Caco-2 (cell line): ENCODE measurements at regions not wholly inside any gene's neighbourhood (a gene's known extent, or its start where the extent isn't known, plus 50 kb on each side); places are given as distances from the start of the nearest gene placed in this dataset.

Source experiments
- BruUV-seq: library from RNA; stranded (reverse); fragments of 400-500 nt; replicated peaks from 2 replicates; lab custom pipeline; 2021; lab: Mats Ljungman, UMichigan
- CTCF ChIA-PET: fragments of 300-600 bp; sonication (Branson Sonifier 250); formaldehyde crosslinking; loops from one replicate; lab custom pipeline; 2022; ENCODE audit warnings: antibody characterized with exemption; lab: Charles Lee
- POLR2A ChIA-PET: fragments of 300-600 bp; sonication (Branson Sonifier 250); formaldehyde crosslinking; loops from one replicate; lab custom pipeline; 2022; ENCODE audit warnings: antibody characterized with exemption; lab: Charles Lee
- DNase-seq, 2 experiments: peaks; one replicate each; pipeline versions ENCODE4 v3.0.0 to v3.0.0-alpha.2; 2020 to 2022
- H3K27me3 ChIP-seq: replicated peaks from 2 replicates; pipeline ENCODE4 v1.6.0; 2011; ENCODE audit warnings: low read length; ENCODE audit not compliant: control insufficient read depth, insufficient read depth
- H3K36me3 ChIP-seq: 2 replicates; pipeline ENCODE4 v1.5.1; 2011; ENCODE audit warnings: low read length; ENCODE audit not compliant: control insufficient read depth, insufficient read depth
- H3K4me1 ChIP-seq: fragments of 250-450 bp; sonication (Bioruptor Pico); 2 replicates; pipeline ENCODE4 v1.5.1; 2020; ENCODE audit warnings: mild to moderate bottlenecking
- H3K4me3 ChIP-seq: 2 replicates; pipeline ENCODE4 v1.5.1; 2011; ENCODE audit warnings: low read depth, mild to moderate bottlenecking, control low read depth, low read length
- H3K9me3 ChIP-seq: fragments of 250-450 bp; sonication (Bioruptor Pico); 2 replicates; pipeline ENCODE4 v1.5.1; 2020; ENCODE audit warnings: mild to moderate bottlenecking, moderate library complexity
- H3K27ac Mint-ChIP-seq: one replicate; pipeline ENCODE4 v1.8.0; 2022; ENCODE audit warnings: mixed read lengths; ENCODE audit not compliant: unreplicated experiment
- H3K27me3 Mint-ChIP-seq: one replicate; pipeline ENCODE4 v1.8.0; 2022; ENCODE audit warnings: mixed read lengths; ENCODE audit not compliant: insufficient read depth, unreplicated experiment
- H3K36me3 Mint-ChIP-seq: one replicate; pipeline ENCODE4 v1.8.0; 2022; ENCODE audit warnings: mild to moderate bottlenecking, mixed read lengths; ENCODE audit not compliant: insufficient read depth, unreplicated experiment
- H3K4me1 Mint-ChIP-seq: one replicate; pipeline ENCODE4 v1.8.0; 2022; ENCODE audit warnings: low read depth, mixed read lengths; ENCODE audit not compliant: unreplicated experiment
- H3K4me3 Mint-ChIP-seq: one replicate; pipeline ENCODE4 v1.8.0; 2022; ENCODE audit warnings: mild to moderate bottlenecking, moderate library complexity, mixed read lengths; ENCODE audit not compliant: unreplicated experiment
- H3K9me3 Mint-ChIP-seq: one replicate; pipeline ENCODE4 v1.8.0; 2022; ENCODE audit warnings: mixed read lengths; ENCODE audit not compliant: unreplicated experiment
- CTCF ChIP-seq, 2 experiments: fragments of 200-600 bp in 1 of 2; IDR thresholded peaks; 1 replicate in 1 of 2; 2 replicates in 1 of 2; pipeline versions ENCODE4 v1.5.1 to v1.8.0; 2011 to 2022; ENCODE audit warnings: antibody characterized with exemption in 1 of 2, control low read depth in 1 of 2, inconsistent platforms in 1 of 2, low read depth in 1 of 2, low read length in 1 of 2, mild to moderate bottlenecking in 1 of 2, moderate library complexity in 1 of 2; ENCODE audit not compliant: insufficient read depth in 1 of 2, severe bottlenecking in 1 of 2, unreplicated experiment in 1 of 2
- intact Hi-C: fragments of 100-400 bp; cut with micrococcal nuclease; formaldehyde crosslinking; loops from one replicate; pipeline ENCODE4 v1.10.0; 2022; ENCODE audit not compliant: unreplicated experiment

GRCh38 chr5:34522599-34523386, 133.3 kb upstream of the RAI14 start:
- no peak overlapping the region for H3K4me3 ChIP-seq
- peak; percentile 86 to 90 for DNase-seq
- no peaks in the 10 kb centered on the region for H3K9me3 ChIP-seq
- H3K27me3 ChIP-seq = no peaks in the 10 kb centered on the region
- POLR2A ChIA-PET = no interaction called here
- peaks cover 34% of the 10 kb centered on the region for H3K4me1 ChIP-seq
- Mint-ChIP-seq H3K4me1 (peaks cover 39% of the 10 kb centered on the region), H3K27ac (peak overlapping the region; percentile 90), H3K4me3 (peak overlapping the region; percentile 50), H3K36me3 (peaks cover 7% of the 10 kb centered on the region), H3K27me3 (no peaks in the 10 kb centered on the region), H3K9me3 (no peaks in the 10 kb centered on the region)
- BruUV-seq = no TSS peak
- no peaks in the 10 kb centered on the region for H3K36me3 ChIP-seq
- CTCF ChIA-PET = interaction anchor here (0.9 to 1.4 kb wide), 3 partner anchors 35 to 164 kb away, joined by 4 to 8 read pairs (median 5); partner anchors contain the start of gene RAI14
- intact Hi-C loops = loop anchor here (1.0 to 10.0 kb wide), 11 partner anchors 11 to 376 kb away; no protein-coding TSS in a partner anchor
- TF ChIP-seq CTCF (IDR thresholded peaks at IDR 0.05; ENCODE audit: insufficient read depth in 1 of 2, low read depth in 1 of 2, low read length in 1 of 2, severe bottlenecking in 1 of 2, unreplicated experiment in 1 of 2) = peak; percentile 66 to 89

GRCh38 chr5:34523387-34523726, 132.8 kb upstream of the RAI14 start:
- DNase-seq = no peak
- ChIA-PET CTCF (interaction anchor here (0.9 to 1.4 kb wide), 3 partner anchors 36 to 164 kb away, joined by 4 to 8 read pairs (median 5); partner anchors contain the start of gene RAI14), POLR2A (no interaction called here)
- peaks cover 39% of the 10 kb centered on the region for H3K4me1 Mint-ChIP-seq
- Histone ChIP-seq H3K4me3 (no peak overlapping the region), H3K36me3 (no peaks in the 10 kb centered on the region), H3K27me3 (no peaks in the 10 kb centered on the region), H3K4me1 (peaks cover 34% of the 10 kb centered on the region), H3K9me3 (no peaks in the 10 kb centered on the region)
- H3K4me3 Mint-ChIP-seq = no peak overlapping the region
- H3K36me3 Mint-ChIP-seq = peaks cover 7% of the 10 kb centered on the region
- no peaks in the 10 kb centered on the region for H3K27me3 Mint-ChIP-seq
- TF ChIP-seq CTCF (IDR thresholded peaks at IDR 0.05; ENCODE audit: insufficient read depth in 1 of 2, low read depth in 1 of 2, low read length in 1 of 2, severe bottlenecking in 1 of 2, unreplicated experiment in 1 of 2) = peak in 1 of 2 experiments; percentile 1
- H3K9me3 Mint-ChIP-seq = no peaks in the 10 kb centered on the region
- intact Hi-C loops = loop anchor here (1.0 to 10.0 kb wide), 10 partner anchors 33 to 375 kb away; no protein-coding TSS in a partner anchor
- BruUV-seq = no TSS peak
- H3K27ac Mint-ChIP-seq = peak overlapping the region; percentile 90

GRCh38 chr5:34524123-34524522, 132.0 kb upstream of the RAI14 start:
- Mint-ChIP-seq H3K4me1 (peaks cover 39% of the 10 kb centered on the region), H3K27me3 (no peaks in the 10 kb centered on the region), H3K27ac (peak overlapping the region; percentile 90), H3K4me3 (no peak overlapping the region), H3K9me3 (no peaks in the 10 kb centered on the region), H3K36me3 (peaks cover 7% of the 10 kb centered on the region)
- H3K9me3 ChIP-seq = no peaks in the 10 kb centered on the region
- no peak overlapping the region for H3K4me3 ChIP-seq
- no peak for DNase-seq
- ChIA-PET CTCF (interaction anchor here (1.2 to 1.4 kb wide), 2 partner anchors 37 to 132 kb away, joined by 4 to 8 read pairs; partner anchors contain the start of gene RAI14), POLR2A (no interaction called here)
- no peaks in the 10 kb centered on the region for H3K27me3 ChIP-seq
- intact Hi-C loops = loop anchor here (10.0 kb wide), 1 partner anchor 231 kb away; no protein-coding TSS in a partner anchor
- BruUV-seq = no TSS peak
- peaks cover 34% of the 10 kb centered on the region for H3K4me1 ChIP-seq
- no peaks in the 10 kb centered on the region for H3K36me3 ChIP-seq
- TF ChIP-seq CTCF (IDR thresholded peaks at IDR 0.05; ENCODE audit: insufficient read depth in 1 of 2, low read depth in 1 of 2, low read length in 1 of 2, severe bottlenecking in 1 of 2, unreplicated experiment in 1 of 2) = no peak
